PFSK-1 (cell line): ENCODE measurements at regions not wholly inside any gene's neighbourhood (a gene's known extent, or its start where the extent isn't known, plus 50 kb on each side); places are given as distances from the start of the nearest gene placed in this dataset.

Experiments
- FOXP2 ChIP-seq: optimal IDR thresholded peaks from 2 replicates; pipeline ENCODE3; 2011; ENCODE audit warnings: borderline replicate concordance, control low read depth, inconsistent platforms; ENCODE audit not compliant: insufficient read depth; ENCODE audit errors: extremely low read length, extremely low read depth
- POLR2AphosphoS5 ChIP-seq: IDR thresholded peaks from 2 replicates; pipeline ENCODE4 v1.6.1; 2012; ENCODE audit warnings: low read depth, mild to moderate bottlenecking, control low read depth, low read length, moderate library complexity
- REST ChIP-seq, 2 experiments: IDR thresholded peaks; 2 replicates each; pipeline versions ENCODE4 v1.6.1 to v1.8.0; 2011 to 2012; ENCODE audit warnings: low read depth in 2 of 2, low read length in 2 of 2, control low read depth in 1 of 2, inconsistent platforms in 1 of 2, mild to moderate bottlenecking in 1 of 2, moderate library complexity in 1 of 2; ENCODE audit not compliant: insufficient read depth in 1 of 2
- SIN3A ChIP-seq: IDR thresholded peaks from 2 replicates; pipeline ENCODE4 v1.6.1; 2012; ENCODE audit warnings: mild to moderate bottlenecking, low read length, moderate library complexity, borderline replicate concordance; ENCODE audit not compliant: insufficient read depth
- TAF1 ChIP-seq: IDR thresholded peaks from 2 replicates; pipeline ENCODE4 v1.6.1; 2012; ENCODE audit warnings: low read length, control low read depth, borderline replicate concordance; ENCODE audit not compliant: insufficient read depth

- no peak for TF ChIP-seq SIN3A
These were observed 591.2 kb downstream of the VRK1 start for GRCh38 chr14:97388408-97388807.

- TF ChIP-seq FOXP2 (no peak), TAF1 (no peak), REST (IDR thresholded peaks at IDR 0.05; ENCODE audit: insufficient read depth in 1 of 2, low read depth in 2 of 2, low read length in 2 of 2) (no peak), SIN3A (no peak), POLR2AphosphoS5 (no peak)
These were observed 593.0 kb downstream of the VRK1 start for GRCh38 chr14:97390096-97390724.

GRCh38 chr14:97393244-97393643 is 596.1 kb downstream of the VRK1 start:
- TF ChIP-seq SIN3A (no peak), TAF1 (no peak), FOXP2 (no peak), REST (IDR thresholded peaks at IDR 0.05; ENCODE audit: insufficient read depth in 1 of 2, low read depth in 2 of 2, low read length in 2 of 2) (no peak), POLR2AphosphoS5 (no peak)

GRCh38 chr14:97395068-97395467 is 597.9 kb downstream of the VRK1 start:
- TF ChIP-seq SIN3A (no peak), FOXP2 (no peak), POLR2AphosphoS5 (no peak), TAF1 (no peak)

GRCh38 chr14:97401714-97402113 is 604.5 kb downstream of the VRK1 start:
- TF ChIP-seq TAF1: no peak
- no peak for TF ChIP-seq SIN3A
- TF ChIP-seq FOXP2: no peak
- TF ChIP-seq POLR2AphosphoS5: no peak
- no peak for TF ChIP-seq REST (IDR thresholded peaks at IDR 0.05; ENCODE audit: insufficient read depth in 1 of 2, low read depth in 2 of 2, low read length in 2 of 2)

GRCh38 chr14:97402279-97402678 is 605.1 kb downstream of the VRK1 start:
- TF ChIP-seq REST (IDR thresholded peaks at IDR 0.05; ENCODE audit: insufficient read depth in 1 of 2, low read depth in 2 of 2, low read length in 2 of 2) (no peak), TAF1 (no peak), SIN3A (no peak)
